ENCODE measurements at regions not wholly inside any gene's neighbourhood (a gene's known extent, or its start where the extent isn't known, plus 50 kb on each side); places are given as distances from the start of the nearest gene placed in this dataset.

- TF ChIP-seq CTCF (conservative IDR thresholded peaks at IDR 0.05) = no peak
- no peak for TF ChIP-seq ZFX (IDR thresholded peaks at IDR 0.05)
These were observed 90.7 kb upstream of the MBNL2 start for GRCh38 chr13:97131447-97131846.

Data from C4-2B (cell line).